ENCODE measurements at regions not wholly inside any gene's neighbourhood (a gene's known extent, or its start where the extent isn't known, plus 50 kb on each side); places are given as distances from the start of the nearest gene placed in this dataset.

DNA sequence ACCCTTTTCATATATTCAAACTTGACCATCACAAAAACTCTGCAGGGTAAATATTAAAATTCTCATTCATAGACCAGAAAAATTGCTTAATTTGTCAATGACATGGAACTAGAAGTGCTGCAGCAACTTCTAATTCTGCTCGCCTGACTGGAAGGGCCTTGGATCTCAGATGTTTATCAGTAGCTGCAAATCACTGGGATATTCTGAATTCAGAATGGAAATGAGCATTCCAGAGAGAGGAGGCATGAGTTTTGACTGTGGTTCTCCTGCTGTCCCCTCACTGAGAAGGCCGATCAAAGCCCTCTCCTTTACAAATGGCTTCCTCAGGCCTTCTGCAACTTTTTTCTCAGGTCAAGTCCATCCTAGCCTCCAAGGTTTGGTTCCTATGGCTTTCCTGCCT is 171.3 kb upstream of the FAM78B start:
- no peak for DNase-seq
- H3K27me3 ChIP-seq (replicated peaks in 1 of 7), result no peaks in the 10 kb centered on the region
- WGBS, 5 donors, result 76 to 93% (median 85%) methylated on average over 2 of the region's 2 CpGs
- H3K27ac ChIP-seq, result no peak overlapping the region
- H3K4me1 ChIP-seq, result no peaks in the 10 kb centered on the region
- H3K36me3 ChIP-seq, result no peaks in the 10 kb centered on the region
- no peak overlapping the region for H3K4me3 ChIP-seq
- H3K9me3 ChIP-seq, result no peaks in the 10 kb centered on the region
- intact Hi-C loops (cut with DNase I; ENCODE audit: low total_unique reads), result no loop called here
- TF ChIP-seq POLR2A (IDR thresholded peaks at IDR 0.05) (no peak), POLR2AphosphoS5 (IDR thresholded peaks at IDR 0.05) (no peak)
- TF ChIP-seq, protein P1, sequence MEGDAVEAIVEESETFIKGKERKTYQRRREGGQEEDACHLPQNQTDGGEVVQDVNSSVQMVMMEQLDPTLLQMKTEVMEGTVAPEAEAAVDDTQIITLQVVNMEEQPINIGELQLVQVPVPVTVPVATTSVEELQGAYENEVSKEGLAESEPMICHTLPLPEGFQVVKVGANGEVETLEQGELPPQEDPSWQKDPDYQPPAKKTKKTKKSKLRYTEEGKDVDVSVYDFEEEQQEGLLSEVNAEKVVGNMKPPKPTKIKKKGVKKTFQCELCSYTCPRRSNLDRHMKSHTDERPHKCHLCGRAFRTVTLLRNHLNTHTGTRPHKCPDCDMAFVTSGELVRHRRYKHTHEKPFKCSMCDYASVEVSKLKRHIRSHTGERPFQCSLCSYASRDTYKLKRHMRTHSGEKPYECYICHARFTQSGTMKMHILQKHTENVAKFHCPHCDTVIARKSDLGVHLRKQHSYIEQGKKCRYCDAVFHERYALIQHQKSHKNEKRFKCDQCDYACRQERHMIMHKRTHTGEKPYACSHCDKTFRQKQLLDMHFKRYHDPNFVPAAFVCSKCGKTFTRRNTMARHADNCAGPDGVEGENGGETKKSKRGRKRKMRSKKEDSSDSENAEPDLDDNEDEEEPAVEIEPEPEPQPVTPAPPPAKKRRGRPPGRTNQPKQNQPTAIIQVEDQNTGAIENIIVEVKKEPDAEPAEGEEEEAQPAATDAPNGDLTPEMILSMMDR (IDR thresholded peaks at IDR 0.05 in 8 of 11, conservative IDR thresholded peaks at IDR 0.05 in 3 of 11), result no peak

DNA sequence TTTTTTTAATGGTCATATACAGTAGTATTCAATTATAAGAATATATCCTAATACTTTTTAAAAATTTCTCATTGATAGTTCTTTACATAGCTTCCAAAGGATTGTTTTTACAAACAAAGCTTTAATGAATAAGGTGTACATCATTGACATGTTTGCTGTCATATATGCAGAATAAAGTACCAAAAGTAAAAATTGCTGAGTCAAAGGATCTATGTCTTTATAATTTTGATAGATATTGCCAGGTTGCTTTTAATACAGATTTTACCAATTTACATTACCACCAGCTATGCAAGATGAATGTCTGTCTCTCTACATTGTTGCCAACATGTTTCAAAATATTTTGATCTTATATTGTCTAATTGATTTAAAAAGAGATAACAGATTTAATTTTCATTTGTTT is 173.9 kb upstream of the FAM78B start:
- Histone ChIP-seq H3K9me3 (no peaks in the 10 kb centered on the region), H3K36me3 (no peaks in the 10 kb centered on the region), H3K4me3 (no peak overlapping the region), H3K4me1 (no peaks in the 10 kb centered on the region), H3K27me3 (replicated peaks in 1 of 7) (no peaks in the 10 kb centered on the region), H3K27ac (no peak overlapping the region)
- intact Hi-C loops (cut with DNase I; ENCODE audit: low total_unique reads), result no loop called here
- no peak for DNase-seq
- TF ChIP-seq POLR2A (IDR thresholded peaks at IDR 0.05), result no peak
- no peak for TF ChIP-seq POLR2AphosphoS5 (IDR thresholded peaks at IDR 0.05)
- TF ChIP-seq, protein P1 (IDR thresholded peaks at IDR 0.05 in 8 of 11, conservative IDR thresholded peaks at IDR 0.05 in 3 of 11), result no peak

DNA sequence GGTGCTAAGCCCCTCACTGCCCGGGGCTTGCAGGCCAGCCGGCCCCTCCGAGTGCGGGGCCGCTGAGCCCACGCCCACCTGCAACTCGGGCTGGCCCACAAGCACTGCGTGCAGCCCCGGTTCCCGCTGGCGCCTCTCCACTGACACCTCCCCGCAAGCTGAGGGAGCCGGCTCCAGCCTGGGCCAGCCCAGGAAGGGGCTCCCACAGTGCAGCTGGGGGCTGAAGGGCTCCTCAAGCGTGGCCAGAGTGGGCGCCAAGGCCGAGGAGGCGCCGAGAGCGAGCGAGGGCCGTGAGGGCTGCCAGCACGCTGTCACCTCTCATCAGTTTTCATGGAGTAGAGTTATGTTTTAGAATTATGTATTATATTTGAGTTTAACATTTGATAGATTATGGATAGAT is 176.5 kb upstream of the FAM78B start:
- H3K9me3 ChIP-seq, result peaks cover 0 to 14% (median 8%) of the 10 kb centered on the region in 8 donors
- H3K27me3 ChIP-seq (replicated peaks in 1 of 7), result no peaks in the 10 kb centered on the region
- intact Hi-C loops (cut with DNase I; ENCODE audit: low total_unique reads), result no loop called here
- DNase-seq, result no peak
- no peaks in the 10 kb centered on the region for H3K36me3 ChIP-seq
- H3K27ac ChIP-seq, result no peak overlapping the region
- no peak overlapping the region for H3K4me3 ChIP-seq
- H3K4me1 ChIP-seq, result no peaks in the 10 kb centered on the region
- WGBS, 5 donors, result 90 to 96% (median 93%) methylated on average over 17 to 22 of the region's 22 CpGs
- TF ChIP-seq, protein P1 (IDR thresholded peaks at IDR 0.05 in 8 of 11, conservative IDR thresholded peaks at IDR 0.05 in 3 of 11), result no peak
- no peak for TF ChIP-seq POLR2AphosphoS5 (IDR thresholded peaks at IDR 0.05)
- no peak for TF ChIP-seq POLR2A (IDR thresholded peaks at IDR 0.05)

DNA sequence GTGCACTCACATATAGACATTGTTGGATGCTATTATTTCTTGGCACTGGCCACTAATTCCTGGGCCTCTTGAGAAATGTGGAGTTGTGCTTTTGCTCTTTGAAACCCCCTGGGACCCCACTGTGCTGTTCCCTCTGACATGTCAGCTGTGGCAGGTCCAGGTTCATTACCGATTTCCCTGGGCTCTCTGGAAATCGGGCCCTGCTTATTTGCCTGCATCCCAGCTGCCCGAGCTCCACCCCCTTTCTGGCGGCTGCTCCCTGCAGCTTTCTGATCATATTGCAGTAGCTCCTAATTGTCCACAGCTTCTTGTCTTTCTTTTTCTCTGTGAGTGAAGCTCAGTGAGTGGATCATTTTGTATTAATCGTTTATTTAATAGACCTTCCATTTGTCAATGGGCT is 183.7 kb upstream of the FAM78B start:
- TF ChIP-seq POLR2AphosphoS5 (IDR thresholded peaks at IDR 0.05) (no peak), POLR2A (IDR thresholded peaks at IDR 0.05) (no peak)
- TF ChIP-seq, protein P1 (IDR thresholded peaks at IDR 0.05 in 8 of 11, conservative IDR thresholded peaks at IDR 0.05 in 3 of 11), result no peak
- Histone ChIP-seq H3K27me3 (replicated peaks in 1 of 7) (no peaks in the 10 kb centered on the region), H3K4me1 (no peaks in the 10 kb centered on the region), H3K27ac (no peak overlapping the region), H3K4me3 (no peak overlapping the region), H3K36me3 (no peaks in the 10 kb centered on the region), H3K9me3 (peaks cover 0 to 14% (median 8%) of the 10 kb centered on the region in 8 donors)
- no peak for DNase-seq
- 61 to 79% (median 66%) methylated on average over 5 of the region's 5 CpGs for WGBS, 5 donors
- intact Hi-C loops (cut with DNase I; ENCODE audit: low total_unique reads), result no loop called here
